SJCRH30 (cell line): ENCODE measurements at regions not wholly inside any gene's neighbourhood (a gene's known extent, or its start where the extent isn't known, plus 50 kb on each side); places are given as distances from the start of the nearest gene placed in this dataset.

Source experiments
- DNase-seq, 2 experiments: peaks; one replicate each; pipeline ENCODE4 v3.0.0-alpha.2; 2015 to 2020
- H3K27ac ChIP-seq: fragments of 250-450 bp; sonication (Bioruptor Pico); 2 replicates; pipeline ENCODE4 v1.5.1; 2020; ENCODE audit warnings: mild to moderate bottlenecking, moderate library complexity
- H3K27me3 ChIP-seq: fragments of 250-450 bp; sonication (Bioruptor Pico); 2 replicates; pipeline ENCODE4 v1.5.1; 2020; ENCODE audit warnings: mild to moderate bottlenecking, moderate library complexity
- H3K36me3 ChIP-seq: fragments of 250-450 bp; sonication (Bioruptor Pico); 2 replicates; pipeline ENCODE4 v1.5.1; 2020; ENCODE audit warnings: mild to moderate bottlenecking, moderate library complexity
- H3K4me1 ChIP-seq: fragments of 250-450 bp; sonication (Bioruptor Pico); 2 replicates; pipeline ENCODE4 v1.5.1; 2020; ENCODE audit warnings: mild to moderate bottlenecking, moderate library complexity
- H3K4me3 ChIP-seq: fragments of 250-450 bp; sonication (Bioruptor Pico); 2 replicates; pipeline ENCODE4 v1.5.1; 2020; ENCODE audit warnings: mild to moderate bottlenecking, moderate library complexity
- H3K9me3 ChIP-seq: fragments of 250-450 bp; sonication (Bioruptor Pico); replicated peaks from 2 replicates; pipeline ENCODE4 v1.5.1; 2020; ENCODE audit warnings: mild to moderate bottlenecking, moderate library complexity

DNA sequence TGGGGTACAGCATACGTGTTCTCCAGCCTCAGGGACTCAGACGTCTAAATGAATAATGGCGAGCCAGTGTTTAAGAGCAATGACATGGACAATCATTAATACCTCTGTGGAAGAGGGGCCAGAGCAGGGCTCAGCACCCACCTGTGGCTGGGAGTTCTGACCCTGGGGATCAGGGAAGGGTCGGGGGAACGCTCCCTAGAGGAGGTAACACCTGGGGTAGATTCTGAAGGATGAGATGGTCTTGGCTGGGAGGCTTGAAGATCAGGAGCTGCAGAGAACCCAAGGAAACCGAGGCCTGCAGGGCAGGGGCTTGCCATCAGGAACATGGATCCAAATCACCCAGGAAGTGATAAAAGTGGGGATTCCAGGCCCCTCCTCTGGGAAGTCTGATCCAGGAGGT is 138.2 kb upstream of the RUNX3 start:
- Histone ChIP-seq H3K36me3 (no peaks in the 10 kb centered on the region), H3K9me3 (no peaks in the 10 kb centered on the region), H3K4me3 (no peak overlapping the region), H3K27ac (no peak overlapping the region), H3K4me1 (no peaks in the 10 kb centered on the region), H3K27me3 (peaks cover 18% of the 10 kb centered on the region; the same call in 1 of the 2 replicates)
- no peak for DNase-seq

DNA sequence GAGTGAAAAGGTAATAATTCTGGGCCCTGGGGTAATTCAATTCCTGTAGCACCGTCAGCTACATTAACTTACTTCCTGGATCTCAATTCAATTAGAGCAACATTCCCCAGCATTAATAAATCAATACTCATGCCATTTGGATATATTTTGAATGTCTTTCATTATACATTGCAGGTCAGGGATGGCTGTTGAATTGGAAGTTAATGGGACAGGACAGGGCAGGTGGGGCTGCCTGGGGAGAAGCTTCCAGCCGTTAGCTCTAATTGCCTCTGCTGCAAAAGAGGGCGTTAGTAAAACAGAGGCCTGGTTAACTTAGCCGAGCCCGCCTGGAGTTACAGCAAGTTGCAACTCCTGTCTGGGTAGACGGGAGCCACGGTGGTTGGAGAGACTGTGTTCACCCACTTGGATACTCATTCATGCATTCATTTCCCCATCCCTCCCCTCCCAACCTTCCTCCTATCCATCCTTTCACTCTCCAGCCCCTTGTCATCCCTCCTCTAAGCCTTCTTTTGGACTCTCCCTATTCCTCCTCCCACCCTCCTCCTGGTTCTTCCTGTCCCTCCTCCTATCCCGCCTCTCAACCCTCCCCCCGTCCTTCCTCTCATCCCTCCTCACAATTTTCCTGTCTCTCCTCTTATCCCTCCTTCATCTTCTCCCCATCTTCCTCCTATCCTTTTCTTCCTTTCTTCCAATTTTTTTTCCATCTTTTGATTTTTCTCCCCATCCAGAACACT is 137.6 kb upstream of the RUNX3 start:
- Histone ChIP-seq H3K9me3 (no peaks in the 10 kb centered on the region), H3K27me3 (peaks cover 18% of the 10 kb centered on the region; the same call in 1 of the 2 replicates), H3K4me1 (no peaks in the 10 kb centered on the region), H3K4me3 (no peak overlapping the region), H3K36me3 (no peaks in the 10 kb centered on the region), H3K27ac (no peak overlapping the region)
- no peak for DNase-seq

DNA sequence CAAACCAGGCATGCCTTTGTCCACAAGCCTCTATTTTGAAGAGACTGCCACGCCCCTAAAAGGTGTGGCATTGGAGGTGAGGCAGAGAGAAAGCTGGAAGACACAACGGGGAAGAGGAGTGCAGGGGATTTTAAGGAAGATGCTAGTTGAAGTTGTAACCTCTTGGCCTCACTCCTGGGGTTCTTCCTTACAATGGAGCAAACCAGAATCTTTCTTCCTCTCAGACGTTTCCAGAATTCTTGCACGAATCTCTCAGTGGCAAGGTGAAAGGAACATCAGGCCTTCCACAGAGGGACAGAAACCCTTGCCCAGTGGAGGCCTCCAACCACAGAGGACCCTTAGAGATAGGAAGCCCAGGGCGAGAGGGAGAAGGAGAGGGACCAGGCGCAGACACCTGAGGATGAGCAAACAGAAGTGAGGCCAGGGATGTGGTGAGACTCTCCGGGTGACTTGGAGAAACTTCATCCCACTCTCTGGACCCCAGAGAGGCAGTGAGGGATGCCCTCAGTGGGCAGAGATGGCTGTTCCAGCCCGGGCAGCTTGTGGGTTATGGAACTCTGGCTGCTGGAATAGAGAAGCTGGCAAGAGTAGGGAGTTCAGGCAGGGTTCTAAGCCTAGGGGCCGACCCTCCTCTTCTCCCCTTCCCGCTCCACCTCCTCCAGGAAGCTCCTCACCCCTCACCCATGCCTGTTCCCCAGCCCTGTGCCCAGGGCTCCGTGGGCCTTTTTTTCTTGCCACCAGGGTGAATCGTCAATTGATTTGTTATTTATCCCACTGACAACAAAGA is 136.8 kb upstream of the RUNX3 start:
- no peaks in the 10 kb centered on the region for H3K36me3 ChIP-seq
- no peak overlapping the region for H3K4me3 ChIP-seq
- DNase-seq = no peak
- H3K4me1 ChIP-seq = no peaks in the 10 kb centered on the region
- no peaks in the 10 kb centered on the region for H3K9me3 ChIP-seq
- H3K27me3 ChIP-seq = peaks cover 18% of the 10 kb centered on the region; the same call in 1 of the 2 replicates
- no peak overlapping the region for H3K27ac ChIP-seq

DNA sequence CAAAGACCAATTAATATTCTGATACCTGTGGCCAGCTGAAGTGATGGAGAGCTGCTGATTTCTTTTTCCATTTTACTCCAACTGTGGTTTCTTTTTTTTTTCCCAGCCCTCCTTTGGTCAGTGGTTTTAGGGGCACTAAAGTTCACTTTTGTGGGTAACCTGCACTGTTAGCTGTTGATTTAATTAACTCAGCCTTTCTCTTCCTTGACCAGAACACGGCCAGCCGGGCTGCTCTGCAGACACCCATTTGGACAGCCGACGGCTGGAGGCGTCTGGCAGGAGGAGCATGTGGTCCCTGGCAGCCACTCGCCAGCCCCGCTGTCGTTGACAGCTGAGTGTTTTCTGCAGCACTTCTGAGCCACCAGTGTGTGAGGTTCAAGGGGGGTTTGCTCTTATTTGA is 136.2 kb upstream of the RUNX3 start:
- Histone ChIP-seq H3K36me3 (no peaks in the 10 kb centered on the region), H3K27me3 (peaks cover 18% of the 10 kb centered on the region; the same call in 1 of the 2 replicates), H3K9me3 (no peaks in the 10 kb centered on the region), H3K4me1 (no peaks in the 10 kb centered on the region), H3K27ac (no peak overlapping the region), H3K4me3 (no peak overlapping the region)
- no peak for DNase-seq

DNA sequence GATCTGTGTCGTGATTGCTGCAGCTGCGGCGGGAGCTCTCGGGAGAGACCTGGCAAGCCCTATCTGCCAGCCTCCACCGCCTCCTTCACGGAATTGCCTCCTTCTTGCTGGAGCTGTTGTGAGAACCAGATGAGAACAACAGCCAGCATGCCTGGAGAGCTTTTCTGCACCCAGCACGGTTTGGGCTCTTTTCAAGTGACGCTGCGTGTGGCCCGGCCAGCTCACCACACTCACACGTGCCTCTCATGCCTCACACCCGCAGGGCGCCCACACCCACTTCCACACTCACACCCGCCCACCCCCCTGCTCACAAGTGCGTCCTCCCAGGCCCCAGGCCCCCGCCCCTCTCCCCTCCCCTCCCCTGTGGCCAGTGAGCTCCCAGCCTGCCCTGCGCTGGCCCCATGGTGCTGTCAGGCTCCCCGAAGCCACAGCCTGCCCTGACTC is 135.7 kb upstream of the RUNX3 start:
- DNase-seq = peak in 1 of 2 experiments; percentile 7
- no peaks in the 10 kb centered on the region for H3K9me3 ChIP-seq
- peaks cover 18% of the 10 kb centered on the region; the same call in 1 of the 2 replicates for H3K27me3 ChIP-seq
- no peak overlapping the region for H3K27ac ChIP-seq
- no peaks in the 10 kb centered on the region for H3K4me1 ChIP-seq
- no peak overlapping the region for H3K4me3 ChIP-seq
- no peaks in the 10 kb centered on the region for H3K36me3 ChIP-seq

DNA sequence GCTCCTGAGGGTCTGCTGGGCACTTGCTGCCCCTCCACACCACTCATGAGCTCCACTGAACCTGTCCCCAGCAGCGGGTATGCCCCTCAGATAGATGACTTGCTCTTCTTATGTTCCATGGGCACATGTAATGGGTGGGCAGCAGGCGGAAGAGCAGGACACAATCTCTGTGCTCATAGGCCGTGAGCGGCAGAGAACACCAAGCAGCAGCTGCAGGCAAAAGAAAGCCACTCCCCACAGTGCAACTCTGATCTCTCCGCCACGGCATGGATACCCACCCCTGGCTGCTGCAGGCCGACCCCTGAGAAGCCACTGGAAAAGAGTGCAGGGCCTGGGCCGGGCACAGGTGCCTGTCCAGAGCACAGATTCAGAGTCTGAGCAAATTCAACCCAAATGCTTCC is 135.2 kb upstream of the RUNX3 start:
- no peak overlapping the region for H3K27ac ChIP-seq
- peak; percentile 21 to 40 for DNase-seq
- peaks cover 18% of the 10 kb centered on the region; the same call in 1 of the 2 replicates for H3K27me3 ChIP-seq
- no peaks in the 10 kb centered on the region for H3K36me3 ChIP-seq
- no peaks in the 10 kb centered on the region for H3K9me3 ChIP-seq
- no peaks in the 10 kb centered on the region for H3K4me1 ChIP-seq
- no peak overlapping the region for H3K4me3 ChIP-seq

DNA sequence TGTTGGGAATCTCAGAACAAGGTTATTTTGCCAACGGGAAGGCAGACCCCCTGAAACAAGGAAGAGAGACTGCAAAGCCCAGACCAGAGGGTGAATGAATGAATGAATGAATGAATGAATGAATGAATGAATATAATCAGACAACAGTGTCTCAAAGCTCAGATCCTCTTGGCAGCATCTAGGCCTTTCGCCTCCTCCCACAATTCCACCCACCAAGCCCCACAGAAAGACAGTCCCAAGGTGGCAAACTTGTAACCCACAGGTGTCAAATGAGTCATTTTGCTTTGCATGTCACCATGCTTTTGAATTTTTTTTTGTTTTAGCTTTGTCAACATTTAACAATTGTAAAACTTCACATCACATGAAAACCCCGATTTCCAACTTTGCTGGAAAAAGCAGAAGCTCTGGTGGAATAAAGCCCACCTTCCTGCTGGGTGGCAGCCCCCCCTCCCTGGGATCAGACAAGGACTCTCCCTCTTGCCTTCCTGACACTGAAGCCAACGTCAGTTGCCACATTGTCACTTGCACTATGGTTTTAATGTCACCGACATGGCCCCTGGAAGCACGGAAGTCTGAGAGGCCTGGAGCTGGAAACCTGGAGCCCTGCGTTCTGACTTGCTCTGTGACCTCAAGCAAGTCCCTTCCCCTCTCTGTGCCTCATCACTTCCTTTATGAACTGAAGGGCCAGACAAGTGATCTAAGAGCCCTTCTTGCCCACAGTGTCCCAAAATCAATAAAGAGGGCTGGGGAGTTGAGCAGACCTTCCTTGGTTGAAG is 134.6 kb upstream of the RUNX3 start:
- Histone ChIP-seq H3K27ac (no peak overlapping the region), H3K36me3 (no peaks in the 10 kb centered on the region), H3K27me3 (peaks cover 18% of the 10 kb centered on the region; the same call in 1 of the 2 replicates), H3K9me3 (no peaks in the 10 kb centered on the region), H3K4me3 (no peak overlapping the region), H3K4me1 (no peaks in the 10 kb centered on the region)
- no peak for DNase-seq

DNA sequence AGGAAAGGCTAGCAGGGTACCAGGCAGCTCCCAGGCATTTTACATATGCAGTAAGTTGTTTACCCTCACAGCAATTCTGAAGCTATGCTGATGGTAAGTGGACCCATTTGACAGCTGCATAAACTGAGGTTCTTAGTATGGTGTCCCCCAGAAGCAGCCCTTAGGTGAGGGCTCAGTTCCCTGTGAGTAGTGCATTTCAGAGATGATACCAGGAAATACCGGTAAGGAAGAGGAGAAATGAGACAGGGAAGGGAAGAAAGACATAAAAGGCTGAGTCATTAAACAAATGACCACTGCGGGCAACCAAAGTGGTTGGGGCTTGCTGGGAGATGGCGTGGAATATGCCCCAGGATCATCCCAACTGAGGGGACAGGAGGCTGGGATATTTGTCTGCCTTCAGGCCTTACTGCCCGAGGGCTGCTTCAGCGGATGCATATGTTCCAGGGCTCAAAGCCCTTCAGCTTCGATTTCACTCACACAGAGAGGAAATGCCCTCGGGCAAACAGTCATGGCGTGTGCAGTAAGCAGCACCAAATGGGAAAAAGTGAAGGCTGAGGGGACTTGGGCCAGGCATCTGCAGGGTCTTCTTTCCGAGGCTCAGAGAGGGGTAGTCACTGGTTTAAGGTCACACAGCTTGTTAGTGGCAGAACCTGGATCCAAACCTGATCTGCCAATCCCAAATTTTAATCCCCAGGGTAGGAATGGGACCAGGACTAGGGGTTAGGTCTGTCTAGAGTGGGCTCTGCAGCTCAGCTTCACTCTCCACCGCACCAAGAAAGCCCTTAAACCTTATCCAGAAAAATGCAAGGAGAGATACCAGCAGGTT is 133.7 kb upstream of the RUNX3 start:
- H3K9me3 ChIP-seq = no peaks in the 10 kb centered on the region
- DNase-seq = peak; percentile 26 to 57
- H3K27me3 ChIP-seq = peaks cover 15% of the 10 kb centered on the region; the same call in 1 of the 2 replicates

DNA sequence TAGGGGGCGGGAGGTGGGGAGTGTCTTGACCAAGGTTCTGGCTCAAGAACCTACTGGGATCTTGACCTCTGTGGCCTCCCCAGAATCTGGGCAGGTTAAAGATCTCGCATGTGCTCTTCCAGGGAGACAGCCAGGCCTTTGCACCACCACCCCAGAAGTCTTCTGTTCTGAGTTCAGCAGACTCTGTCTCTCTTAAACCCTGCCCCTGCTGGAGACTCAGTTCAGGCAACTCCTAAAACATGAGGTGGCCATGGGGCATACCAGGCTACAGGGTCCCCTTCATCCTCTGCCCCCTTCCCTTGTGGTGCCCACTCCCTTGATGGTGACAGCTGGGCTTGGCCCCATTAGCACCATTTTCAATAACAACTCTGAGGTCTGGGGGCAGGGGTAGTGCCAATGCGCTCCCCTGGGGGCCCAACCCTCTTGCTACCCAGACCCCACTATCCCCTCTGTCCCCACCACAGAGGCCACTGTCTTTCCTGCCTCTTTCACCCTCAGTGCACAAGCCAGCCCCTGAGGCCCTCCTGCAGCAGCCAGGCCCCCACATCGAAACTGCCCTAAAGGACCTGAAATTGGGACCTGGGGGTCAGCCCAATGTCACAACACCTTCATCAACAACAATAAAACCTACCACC is 132.7 kb upstream of the RUNX3 start:
- no peaks in the 10 kb centered on the region for H3K4me1 ChIP-seq
- no peak for DNase-seq
- no peak overlapping the region for H3K27ac ChIP-seq
- no peaks in the 10 kb centered on the region for H3K36me3 ChIP-seq
- no peaks in the 10 kb centered on the region for H3K9me3 ChIP-seq
- no peak overlapping the region for H3K4me3 ChIP-seq
- H3K27me3 ChIP-seq = peaks cover 15% of the 10 kb centered on the region; the same call in 1 of the 2 replicates

More for the DNA sequence above, 133.7 kb upstream of the RUNX3 start:
- Histone ChIP-seq H3K27ac (no peak overlapping the region), H3K4me3 (no peak overlapping the region), H3K4me1 (no peaks in the 10 kb centered on the region), H3K36me3 (no peaks in the 10 kb centered on the region)

DNA sequence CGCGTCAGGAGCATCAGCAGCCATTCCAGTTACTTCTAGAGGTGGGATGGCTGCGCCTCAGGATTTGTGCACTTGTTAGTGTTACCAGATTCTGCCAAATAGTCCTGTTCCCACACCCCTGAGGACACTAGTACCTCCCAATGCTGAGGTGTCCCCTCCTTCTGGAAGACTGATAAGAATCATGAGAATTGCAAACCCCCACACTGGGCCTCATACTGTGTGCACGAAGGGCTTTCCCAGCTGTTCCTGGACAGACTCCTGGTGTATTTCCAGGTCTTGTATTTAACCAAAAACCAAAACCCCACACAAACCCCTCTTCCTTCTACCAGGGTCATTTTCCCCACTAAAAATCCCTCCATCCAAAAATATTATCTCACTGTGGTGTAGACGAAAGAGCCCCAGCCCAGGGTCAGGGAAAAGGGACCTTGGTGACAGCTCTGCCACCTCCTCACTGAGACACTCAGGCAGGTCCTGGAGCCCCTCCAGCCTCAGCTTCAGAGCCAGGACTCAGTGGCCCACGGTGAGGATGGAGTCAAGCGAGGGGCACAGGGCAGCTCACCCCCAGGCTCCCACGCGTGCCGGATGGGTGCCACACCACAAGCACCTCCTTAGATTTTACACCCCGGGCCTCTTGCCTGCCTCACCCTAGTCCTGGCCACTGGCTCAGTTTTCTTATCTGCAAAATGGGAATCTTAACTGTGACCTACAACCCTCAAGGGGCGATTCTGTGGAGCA is 131.4 kb upstream of the RUNX3 start:
- Histone ChIP-seq H3K4me1 (no peaks in the 10 kb centered on the region), H3K27ac (no peak overlapping the region), H3K4me3 (no peak overlapping the region), H3K9me3 (no peaks in the 10 kb centered on the region), H3K36me3 (no peaks in the 10 kb centered on the region), H3K27me3 (peaks cover 19% of the 10 kb centered on the region; the same call in 1 of the 2 replicates)
- no peak for DNase-seq

DNA sequence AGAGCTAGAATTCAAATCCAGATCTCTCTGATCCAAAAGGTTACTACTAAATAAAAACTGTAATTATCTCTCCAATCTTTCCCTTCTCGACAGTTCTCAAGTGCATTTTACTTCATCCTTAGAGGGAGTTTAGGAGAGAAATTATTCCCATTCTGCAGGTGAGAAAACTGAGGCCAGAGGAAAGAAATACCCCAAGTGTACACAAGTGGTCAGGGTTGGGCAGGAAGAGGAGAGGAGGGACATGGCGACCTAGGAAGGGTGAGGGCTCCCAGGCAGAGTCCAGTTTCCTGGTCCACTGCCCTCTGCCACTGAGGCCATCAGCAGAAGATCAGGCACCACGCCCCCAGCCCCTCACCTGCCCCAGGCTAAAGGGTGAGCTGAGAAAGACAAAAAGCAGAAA is 127.1 kb upstream of the RUNX3 start:
- H3K27ac ChIP-seq = no peak overlapping the region
- peaks cover 33% of the 10 kb centered on the region for H3K27me3 ChIP-seq
- no peaks in the 10 kb centered on the region for H3K36me3 ChIP-seq

DNA sequence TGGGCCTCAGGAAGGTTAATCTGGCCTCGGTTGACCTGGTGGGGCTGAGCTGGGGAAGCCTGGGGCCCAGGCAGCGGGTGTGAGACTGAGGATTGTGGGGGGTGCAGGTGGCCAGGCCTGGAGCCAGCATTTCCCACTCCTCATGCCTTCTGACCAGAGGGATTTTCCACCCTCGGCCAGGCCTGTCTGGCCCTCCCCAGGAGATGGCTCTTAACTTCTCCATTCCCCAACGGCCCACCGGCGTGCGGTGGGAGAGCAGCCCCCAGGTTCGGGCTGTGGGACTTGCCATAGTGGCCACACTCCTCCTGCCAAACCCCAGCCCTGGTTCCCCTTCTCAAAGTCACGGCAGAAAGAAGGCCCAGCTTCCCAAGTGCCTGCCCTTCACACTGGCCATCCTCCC is 126.5 kb upstream of the RUNX3 start:
- Histone ChIP-seq H3K36me3 (no peaks in the 10 kb centered on the region), H3K9me3 (no peaks in the 10 kb centered on the region), H3K4me3 (no peak overlapping the region), H3K27ac (no peak overlapping the region), H3K27me3 (peaks cover 36% of the 10 kb centered on the region), H3K4me1 (no peaks in the 10 kb centered on the region)
- no peak for DNase-seq

More for the DNA sequence above, 127.1 kb upstream of the RUNX3 start:
- H3K4me3 ChIP-seq = no peak overlapping the region
- H3K4me1 ChIP-seq = no peaks in the 10 kb centered on the region
- no peak for DNase-seq
- H3K9me3 ChIP-seq = no peaks in the 10 kb centered on the region

DNA sequence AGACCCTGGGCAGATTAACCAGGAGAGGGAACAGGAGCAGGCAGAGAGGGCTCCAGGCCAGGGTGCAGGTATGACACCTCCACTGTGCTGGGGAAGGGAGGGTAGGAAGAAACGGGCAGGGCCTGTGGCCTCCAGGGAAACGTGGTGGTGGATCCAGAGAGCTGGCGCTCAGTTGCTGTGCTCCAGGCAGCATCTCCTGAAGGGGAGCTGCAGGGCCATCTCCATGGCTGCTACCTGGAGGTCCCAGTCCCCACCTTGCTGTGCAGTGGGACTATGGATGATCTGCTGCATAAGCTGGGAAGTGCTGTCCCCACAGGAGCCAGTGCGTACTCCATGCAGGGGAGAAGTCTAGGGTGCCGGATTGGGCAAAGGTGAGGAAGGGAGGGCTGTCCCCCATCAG is 125.9 kb upstream of the RUNX3 start:
- H3K4me3 ChIP-seq = no peak overlapping the region
- H3K27me3 ChIP-seq = peaks cover 40% of the 10 kb centered on the region
- H3K9me3 ChIP-seq = no peaks in the 10 kb centered on the region
- DNase-seq = no peak
- H3K4me1 ChIP-seq = no peaks in the 10 kb centered on the region
- H3K36me3 ChIP-seq = no peaks in the 10 kb centered on the region
- H3K27ac ChIP-seq = no peak overlapping the region
